ENCODE measurements at regions not wholly inside any gene's neighbourhood (a gene's known extent, or its start where the extent isn't known, plus 50 kb on each side); places are given as distances from the start of the nearest gene placed in this dataset.

DNA sequence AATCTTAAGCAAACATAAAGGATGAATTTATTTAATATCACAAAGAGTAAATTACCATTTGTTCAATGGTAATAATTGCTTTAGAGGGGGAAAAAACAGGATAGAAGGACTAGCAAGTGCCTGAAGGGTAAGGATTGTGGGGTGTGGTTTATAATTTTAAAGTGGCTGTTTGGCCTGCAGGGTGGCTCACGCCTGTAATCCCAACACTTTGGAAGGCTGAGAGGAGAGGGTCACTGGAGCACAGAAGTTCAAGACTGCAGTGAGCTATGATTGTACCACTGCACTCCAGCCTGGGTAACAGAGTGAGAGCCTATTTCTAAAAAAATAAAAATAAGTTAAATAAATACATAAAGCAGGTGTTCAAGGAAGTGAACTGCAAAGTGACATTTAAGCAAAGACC lies 199.9 kb upstream of the AHR start:
- Histone ChIP-seq H3K4me3 (no peak overlapping the region), H2AFZ (ENCODE audit: control insufficient read depth, low read depth, low read length) (no peak overlapping the region), H3K36me3 (ENCODE audit: control insufficient read depth in 2 of 2, insufficient read depth in 2 of 2, low read length in 1 of 2) (no peaks in the 10 kb centered on the region), H3K27me3 (replicated peaks in 1 of 2; ENCODE audit: control insufficient read depth in 2 of 2, insufficient read depth in 2 of 2, low read length in 1 of 2) (no peaks in the 10 kb centered on the region), H3K9ac (ENCODE audit: control insufficient read depth, insufficient read depth, low read length) (no peak overlapping the region), H3K79me2 (ENCODE audit: control insufficient read depth, insufficient read depth, low read length) (no peaks in the 10 kb centered on the region), H3K4me2 (ENCODE audit: control insufficient read depth, insufficient read depth) (no peak overlapping the region), H4K20me1 (ENCODE audit: control insufficient read depth, insufficient read depth) (no peaks in the 10 kb centered on the region), H3K9me3 (replicated peaks; ENCODE audit: control insufficient read depth, insufficient read depth, low read length) (no peaks in the 10 kb centered on the region; the same call in 2 of the 3 replicates), H3K27ac (ENCODE audit: control insufficient read depth, insufficient read depth) (no peak overlapping the region), H3K4me1 (ENCODE audit: control insufficient read depth, insufficient read depth, low read length) (peaks cover 4% of the 10 kb centered on the region)
- DNase-seq (ENCODE audit: low read depth, low spot score) = no peak
- intact Hi-C loops (cut with micrococcal nuclease; ENCODE audit: unreplicated experiment) = no loop called here
- SMC1A ChIA-PET (ENCODE audit: uncharacterized antibody, unreplicated experiment) = interaction anchor here (0.9 to 1.5 kb wide), 4 partner anchors 10 to 201 kb away, joined by 3 to 4 read pairs (median 3); no protein-coding TSS in a partner anchor
- FAIRE-seq = no peak
- ATAC-seq = no peak
- 93% methylated on average over 1 of the region's 1 CpG for WGBS (ENCODE audit: insufficient coverage, insufficient replicate concordance, low lambda C conversion rate, missing lambda C conversion rate)
- BruUV-seq (replicated peaks) = no TSS peak
- in situ Hi-C loops (cut with MboI) = no loop called here
- POLR2A ChIA-PET = no interaction called here
- CTCF ChIA-PET = no interaction called here
- RAD21 ChIA-PET (ENCODE audit: unreplicated experiment) = no interaction called here
- TF ChIP-seq ESRRA (IDR thresholded peaks at IDR 0.05; ENCODE audit: low read length) (no peak), E4F1 (IDR thresholded peaks at IDR 0.05; ENCODE audit: borderline replicate concordance, partially characterized antibody) (no peak), ATF2 (IDR thresholded peaks at IDR 0.05; ENCODE audit: low read length) (no peak), DPF2 (IDR thresholded peaks at IDR 0.05) (no peak), CHD1 (IDR thresholded peaks at IDR 0.05; ENCODE audit: low read depth, low read length) (no peak), CEBPB (IDR thresholded peaks at IDR 0.05; ENCODE audit: borderline replicate concordance in 1 of 2, low read depth in 2 of 2, low read length in 2 of 2) (no peak), CUX1 (IDR thresholded peaks at IDR 0.05; ENCODE audit: insufficient replicate concordance, low read depth, low read length) (no peak), SREBF2 (IDR thresholded peaks at IDR 0.05; ENCODE audit: low read length) (no peak), MEF2A (IDR thresholded peaks at IDR 0.05; ENCODE audit: insufficient read depth, low read depth, low read length) (no peak), TCF7 (IDR thresholded peaks at IDR 0.05; ENCODE audit: borderline replicate concordance) (no peak)
- TF ChIP-seq, protein P1, sequence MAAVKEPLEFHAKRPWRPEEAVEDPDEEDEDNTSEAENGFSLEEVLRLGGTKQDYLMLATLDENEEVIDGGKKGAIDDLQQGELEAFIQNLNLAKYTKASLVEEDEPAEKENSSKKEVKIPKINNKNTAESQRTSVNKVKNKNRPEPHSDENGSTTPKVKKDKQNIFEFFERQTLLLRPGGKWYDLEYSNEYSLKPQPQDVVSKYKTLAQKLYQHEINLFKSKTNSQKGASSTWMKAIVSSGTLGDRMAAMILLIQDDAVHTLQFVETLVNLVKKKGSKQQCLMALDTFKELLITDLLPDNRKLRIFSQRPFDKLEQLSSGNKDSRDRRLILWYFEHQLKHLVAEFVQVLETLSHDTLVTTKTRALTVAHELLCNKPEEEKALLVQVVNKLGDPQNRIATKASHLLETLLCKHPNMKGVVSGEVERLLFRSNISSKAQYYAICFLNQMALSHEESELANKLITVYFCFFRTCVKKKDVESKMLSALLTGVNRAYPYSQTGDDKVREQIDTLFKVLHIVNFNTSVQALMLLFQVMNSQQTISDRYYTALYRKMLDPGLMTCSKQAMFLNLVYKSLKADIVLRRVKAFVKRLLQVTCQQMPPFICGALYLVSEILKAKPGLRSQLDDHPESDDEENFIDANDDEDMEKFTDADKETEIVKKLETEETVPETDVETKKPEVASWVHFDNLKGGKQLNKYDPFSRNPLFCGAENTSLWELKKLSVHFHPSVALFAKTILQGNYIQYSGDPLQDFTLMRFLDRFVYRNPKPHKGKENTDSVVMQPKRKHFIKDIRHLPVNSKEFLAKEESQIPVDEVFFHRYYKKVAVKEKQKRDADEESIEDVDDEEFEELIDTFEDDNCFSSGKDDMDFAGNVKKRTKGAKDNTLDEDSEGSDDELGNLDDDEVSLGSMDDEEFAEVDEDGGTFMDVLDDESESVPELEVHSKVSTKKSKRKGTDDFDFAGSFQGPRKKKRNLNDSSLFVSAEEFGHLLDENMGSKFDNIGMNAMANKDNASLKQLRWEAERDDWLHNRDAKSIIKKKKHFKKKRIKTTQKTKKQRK (IDR thresholded peaks at IDR 0.05; ENCODE audit: low read depth, low read length) = no peak
